C4-2B (cell line): ENCODE measurements at regions not wholly inside any gene's neighbourhood (a gene's known extent, or its start where the extent isn't known, plus 50 kb on each side); places are given as distances from the start of the nearest gene placed in this dataset.
A peak's percentile ranks its signal among the peaks of the same experiment; 100 is the strongest.

Experiments
- H3K27ac ChIP-seq: fragments of 450-650 bp; 2 replicates; pipeline ENCODE4 v1.5.1; 2017
- CTCF ChIP-seq: fragments of 450-650 bp; conservative IDR thresholded peaks from 2 replicates; pipeline ENCODE4 v1.5.1; 2017; ENCODE audit warnings: mild to moderate bottlenecking
- ZFX ChIP-seq: fragments of 450-650 bp; IDR thresholded peaks from 2 replicates; pipeline ENCODE4 v1.6.1; 2017

DNA sequence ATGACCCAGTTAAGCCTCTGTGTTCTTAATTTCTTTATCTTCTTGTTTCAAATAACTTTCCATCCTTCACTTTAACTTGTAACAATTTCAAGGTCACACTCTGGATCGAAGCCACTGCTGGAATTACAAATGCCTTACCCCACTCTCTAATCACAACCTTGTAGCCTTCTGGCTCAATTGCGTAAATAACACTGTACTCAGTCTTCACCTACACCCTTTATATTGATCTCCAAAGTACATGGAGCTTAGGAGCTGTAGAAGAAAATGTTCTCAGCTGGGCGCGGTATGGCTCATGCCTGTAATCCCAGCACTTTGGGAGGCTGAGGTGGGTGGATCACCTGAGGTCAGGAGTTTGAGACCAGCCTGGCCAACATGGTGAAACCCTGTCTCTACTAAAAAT lies 164.3 kb upstream of the NPSR1 start:
- H3K27ac ChIP-seq, result no peak overlapping the region
- TF ChIP-seq CTCF (no peak), ZFX (no peak)

GRCh38 chr7:34497153-34497777 lies 160.8 kb upstream of the NPSR1 start:
- H3K27ac ChIP-seq, result no peak overlapping the region
- TF ChIP-seq CTCF (peak; percentile 58), ZFX (no peak)

GRCh38 chr7:34501156-34501555 lies 156.9 kb upstream of the NPSR1 start:
- TF ChIP-seq ZFX (no peak), CTCF (no peak)
- no peak overlapping the region for H3K27ac ChIP-seq

DNA sequence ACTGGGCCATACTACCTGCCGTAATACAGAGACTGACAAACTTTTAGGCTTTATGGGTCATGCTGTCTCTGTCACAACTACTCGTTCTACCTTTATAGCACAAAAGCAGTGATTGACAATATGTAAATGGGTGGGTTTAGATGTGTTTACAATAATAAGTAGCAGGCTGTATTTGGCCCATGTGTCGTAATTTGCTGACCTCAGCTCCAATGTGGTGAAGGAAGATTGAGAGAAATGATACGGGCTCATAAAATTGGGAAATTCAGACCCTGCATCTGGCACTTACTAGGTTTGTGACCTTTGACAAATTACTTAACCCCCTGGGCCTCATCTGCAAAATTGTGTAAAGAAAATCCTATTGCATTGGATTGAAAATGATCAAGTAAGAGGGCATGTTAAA lies 150.8 kb upstream of the NPSR1 start:
- TF ChIP-seq CTCF (no peak), ZFX (no peak)
- H3K27ac ChIP-seq, result no peak overlapping the region

- H3K27ac ChIP-seq, result no peak overlapping the region
- TF ChIP-seq CTCF (no peak), ZFX (no peak)
Measured at GRCh38 chr7:34523226-34523918, 134.6 kb upstream of the NPSR1 start.

- no peak for TF ChIP-seq ZFX
- TF ChIP-seq CTCF, result no peak
- H3K27ac ChIP-seq, result no peak overlapping the region
Measured at GRCh38 chr7:34530259-34530658, 127.8 kb upstream of the NPSR1 start.

GRCh38 chr7:34539003-34539402 lies 119.0 kb upstream of the NPSR1 start:
- TF ChIP-seq CTCF (no peak), ZFX (no peak)
- H3K27ac ChIP-seq, result no peak overlapping the region
